H1 (cell line): ENCODE measurements at regions not wholly inside any gene's neighbourhood (a gene's known extent, or its start where the extent isn't known, plus 50 kb on each side); places are given as distances from the start of the nearest gene placed in this dataset.
"Not testable (repeated sequence)": the region's sequence is repeated elsewhere in the genome, so short reads cannot be mapped to it uniquely, and the experiment has no call there.

Experiments
- CTCF ChIA-PET: fragments of 300-600 bp; sonication (Branson Sonifier 250); formaldehyde crosslinking; loops from one replicate; lab custom pipeline; 2021; ENCODE audit not compliant: partially characterized antibody; lab: Charles Lee
- POLR2A ChIA-PET: fragments of 300-600 bp; sonication (Branson Sonifier 250); formaldehyde crosslinking; loops from one replicate; lab custom pipeline; 2021; ENCODE audit warnings: inconsistent platforms; ENCODE audit not compliant: partially characterized antibody; lab: Charles Lee
- DNase-seq, 2 experiments: peaks; one replicate each; pipeline versions ENCODE4 v3.0.0 to v3.0.0-alpha.2; 2010 to 2022; ENCODE audit warnings: low spot score in 2 of 2, low read depth in 1 of 2, mixed read lengths in 1 of 2
- FAIRE-seq: peaks from 2 replicates; lab custom pipeline; 2011; peaks lifted over from hg19 to GRCh38; lab: Jason Lieb, UNC
- H2AFZ ChIP-seq: 2 replicates; pipeline ENCODE4 v1.8.1; 2012; ENCODE audit warnings: low read length, inconsistent platforms
- H2AK5ac ChIP-seq: 2 replicates; pipeline ENCODE4 v1.6.1; 2013; ENCODE audit warnings: low read depth, low read length
- H2BK120ac ChIP-seq: replicated peaks from 2 replicates; pipeline ENCODE3; 2013; ENCODE audit warnings: low read depth, low read length, inconsistent platforms
- H2BK12ac ChIP-seq: 2 replicates; pipeline ENCODE4 v1.6.1; 2013; ENCODE audit warnings: low read depth, low read length
- H2BK15ac ChIP-seq: 2 replicates; pipeline ENCODE4 v1.6.1; 2013; ENCODE audit warnings: low read length
- H2BK20ac ChIP-seq: 2 replicates; pipeline ENCODE4 v1.6.1; 2013; ENCODE audit warnings: low read length
- H2BK5ac ChIP-seq: 2 replicates; pipeline ENCODE4 v1.6.1; 2013; ENCODE audit warnings: low read depth, low read length
- H3K14ac ChIP-seq: 2 replicates; pipeline ENCODE4 v1.6.1; 2013; ENCODE audit warnings: inconsistent platforms; ENCODE audit not compliant: insufficient read length
- H3K18ac ChIP-seq: 2 replicates; pipeline ENCODE4 v1.6.1; 2013; ENCODE audit warnings: low read length; ENCODE audit errors: extremely low read depth
- H3K23ac ChIP-seq: 2 replicates; pipeline ENCODE4 v1.6.1; 2013; ENCODE audit warnings: inconsistent platforms; ENCODE audit not compliant: insufficient read length
- H3K23me2 ChIP-seq: 2 replicates; pipeline ENCODE4 v1.6.1; 2013; ENCODE audit warnings: low read depth, low read length
- H3K27ac ChIP-seq: 2 replicates; pipeline ENCODE4 v1.6.1; 2011; ENCODE audit warnings: low read depth, low read length, inconsistent platforms
- H3K27me3 ChIP-seq, 4 experiments: replicated peaks in 1 of 4; 1 replicate in 1 of 4; 2 replicates in 3 of 4; pipeline versions ENCODE4 v1.6.1 to v1.8.1; 2011 to 2013; ENCODE audit warnings: low read length in 3 of 4, mild to moderate bottlenecking in 3 of 4, inconsistent platforms in 2 of 4, mixed read lengths in 2 of 4, moderate library complexity in 1 of 4; ENCODE audit not compliant: control insufficient read depth in 3 of 4, insufficient read depth in 3 of 4; ENCODE audit errors: extremely low read depth in 1 of 4
- H3K36me3 ChIP-seq, 4 experiments: 2 replicates each; pipeline versions ENCODE4 v1.6.1 to v1.8.1; 2011 to 2013; ENCODE audit warnings: mild to moderate bottlenecking in 4 of 4, low read length in 3 of 4, moderate library complexity in 2 of 4, control low read depth in 1 of 4, inconsistent platforms in 1 of 4; ENCODE audit not compliant: insufficient read depth in 4 of 4, control insufficient read depth in 2 of 4
- H3K4ac ChIP-seq: replicated peaks from 2 replicates; pipeline ENCODE3; 2013; ENCODE audit warnings: low read length, low read depth, mixed read lengths, inconsistent platforms; ENCODE audit not compliant: insufficient read length
- H3K4me1 ChIP-seq, 4 experiments: replicated peaks in 1 of 4; 1 replicate in 1 of 4; 2 replicates in 3 of 4; pipeline versions ENCODE4 v1.6.1 to v1.8.1; 2011 to 2013; ENCODE audit warnings: low read length in 3 of 4, inconsistent platforms in 2 of 4, mixed read lengths in 1 of 4; ENCODE audit not compliant: insufficient read depth in 4 of 4, control insufficient read depth in 3 of 4
- H3K4me2 ChIP-seq, 2 experiments: 2 replicates each; pipeline versions ENCODE4 v1.6.1 to v1.8.1; 2011 to 2013; ENCODE audit warnings: low read depth in 2 of 2, low read length in 2 of 2, control low read depth in 1 of 2, inconsistent platforms in 1 of 2, mild to moderate bottlenecking in 1 of 2; ENCODE audit not compliant: insufficient read depth in 1 of 2
- H3K4me3 ChIP-seq, 4 experiments: fragments of 200-600, 300-600 bp in 1 of 4; sonication (generic), shearing (Covaris generic), sonication (Bioruptor Twin) in 1 of 4; 2 replicates each; pipeline versions ENCODE4 v1.5.1 to v1.8.1; 2011 to 2016; ENCODE audit warnings: low read length in 4 of 4, low read depth in 3 of 4, control low read depth in 2 of 4, inconsistent platforms in 2 of 4, mild to moderate bottlenecking in 2 of 4, mixed read lengths in 1 of 4, moderate library complexity in 1 of 4; ENCODE audit not compliant: insufficient read depth in 2 of 4; ENCODE audit errors: extremely low read depth in 1 of 4
- H3K56ac ChIP-seq: replicated peaks from 2 replicates; pipeline ENCODE3; 2013; ENCODE audit warnings: low read depth, mild to moderate bottlenecking, mixed read lengths, low read length, inconsistent platforms; ENCODE audit not compliant: insufficient read length
- H3K79me1 ChIP-seq: 2 replicates; pipeline ENCODE4 v1.6.1; 2013; ENCODE audit warnings: low read depth, low read length, control low read depth
- H3K79me2 ChIP-seq, 2 experiments: 2 replicates each; pipeline versions ENCODE4 v1.6.1 to v1.8.1; 2012 to 2013; ENCODE audit warnings: low read length in 2 of 2, mild to moderate bottlenecking in 2 of 2, inconsistent platforms in 1 of 2; ENCODE audit not compliant: insufficient read depth in 2 of 2, control insufficient read depth in 1 of 2
- H3K9ac ChIP-seq, 4 experiments: replicated peaks in 1 of 4; 1 replicate in 1 of 4; 2 replicates in 3 of 4; pipeline versions ENCODE4 v1.6.1 to v1.8.1; 2011 to 2013; ENCODE audit warnings: low read depth in 3 of 4, low read length in 3 of 4, control low read depth in 2 of 4, mild to moderate bottlenecking in 2 of 4, moderate library complexity in 2 of 4, inconsistent platforms in 1 of 4; ENCODE audit errors: extremely low read depth in 1 of 4
- H3K9me3 ChIP-seq, 2 experiments: 2 replicates each; pipeline versions ENCODE4 v1.6.1 to v1.8.1; 2012 to 2013; ENCODE audit warnings: mild to moderate bottlenecking in 2 of 2, moderate library complexity in 2 of 2, control low read depth in 1 of 2, inconsistent platforms in 1 of 2, low read depth in 1 of 2, low read length in 1 of 2, mixed read lengths in 1 of 2; ENCODE audit not compliant: insufficient read depth in 2 of 2
- H4K20me1 ChIP-seq, 2 experiments: replicated peaks in 1 of 2; 2 replicates each; pipeline versions ENCODE3 to v1.8.1; 2011 to 2013; ENCODE audit warnings: inconsistent platforms in 2 of 2, low read length in 2 of 2, mild to moderate bottlenecking in 1 of 2; ENCODE audit not compliant: insufficient read depth in 2 of 2, control insufficient read depth in 1 of 2
- H4K5ac ChIP-seq: 2 replicates; pipeline ENCODE4 v1.6.1; 2013; ENCODE audit warnings: low read length, low read depth, mixed read lengths, inconsistent platforms; ENCODE audit not compliant: insufficient read length
- H4K8ac ChIP-seq: 2 replicates; pipeline ENCODE4 v1.8.0; 2013; ENCODE audit warnings: mild to moderate bottlenecking, moderate library complexity, low read length, inconsistent platforms; ENCODE audit not compliant: insufficient read depth; ENCODE audit errors: extremely low read depth
- H4K91ac ChIP-seq: replicated peaks from 2 replicates; pipeline ENCODE3; 2013; ENCODE audit warnings: low read length, mixed read lengths, inconsistent platforms; ENCODE audit not compliant: insufficient read length
- WGBS, 2 experiments: shearing (Covaris generic) in 1 of 2; methylation state at CpG; one replicate each; pipeline versions ENCODE4 v1.1.6 to v1.1.7; 2013 to 2015; ENCODE audit warnings: low lambda C conversion rate in 2 of 2, mixed read lengths in 2 of 2, inconsistent platforms in 1 of 2, low coverage in 1 of 2, missing lambda C conversion rate in 1 of 2; ENCODE audit not compliant: insufficient replicate concordance in 2 of 2, insufficient coverage in 1 of 2, insufficient read length in 1 of 2; ENCODE audit errors: extremely low coverage in 1 of 2, missing lambda C conversion rate in 1 of 2; 5-methylcytosine and 5-hydroxymethylcytosine counted together

- H3K79me1 ChIP-seq, H3K4ac ChIP-seq, H3K79me2 ChIP-seq, POLR2A ChIA-PET, H2BK120ac ChIP-seq, H3K9ac ChIP-seq, H4K5ac ChIP-seq, DNase-seq, CTCF ChIA-PET, H2BK20ac ChIP-seq, H2BK12ac ChIP-seq, H4K91ac ChIP-seq, H3K14ac ChIP-seq, H3K4me2 ChIP-seq, H2AFZ ChIP-seq, H3K4me3 ChIP-seq, H3K9me3 ChIP-seq, H3K23me2 ChIP-seq, H3K27ac ChIP-seq, H2BK5ac ChIP-seq, H3K36me3 ChIP-seq, H3K18ac ChIP-seq, H2BK15ac ChIP-seq, H3K23ac ChIP-seq, H3K56ac ChIP-seq, H3K27me3 ChIP-seq, H3K4me1 ChIP-seq, H4K20me1 ChIP-seq, H4K8ac ChIP-seq, H2AK5ac ChIP-seq: not testable (repeated sequence)
- 88% methylated on average over 2 of the region's 2 CpGs; no CpG with 5 or more reads in 1 of the 2 experiments for WGBS, 2 experiments
- peak; percentile 73 for FAIRE-seq
These were observed 710.9 kb upstream of the ZP4 start for GRCh38 chr1:238601604-238602003.
